HG03095 (cell line): ENCODE measurements at regions not wholly inside any gene's neighbourhood (a gene's known extent, or its start where the extent isn't known, plus 50 kb on each side); places are given as distances from the start of the nearest gene placed in this dataset.
A peak's percentile ranks its signal among the peaks of the same experiment; 100 is the strongest.
"Not testable (repeated sequence)": the region's sequence is repeated elsewhere in the genome, so short reads cannot be mapped to it uniquely, and the experiment has no call there.

ENCODE experiments used
- ATAC-seq: cut with Tn5 transposase; IDR thresholded peaks from one replicate; pipeline ENCODE4 v1.9.1; 2021; ENCODE audit warnings: moderate library complexity; ENCODE audit not compliant: unreplicated experiment

- no peak for ATAC-seq
These were observed 181.5 kb downstream of the CWF19L2 start for GRCh38 chr11:107276077-107276476.

- ATAC-seq = no peak
These were observed 182.0 kb downstream of the CWF19L2 start for GRCh38 chr11:107275632-107276031.

DNA sequence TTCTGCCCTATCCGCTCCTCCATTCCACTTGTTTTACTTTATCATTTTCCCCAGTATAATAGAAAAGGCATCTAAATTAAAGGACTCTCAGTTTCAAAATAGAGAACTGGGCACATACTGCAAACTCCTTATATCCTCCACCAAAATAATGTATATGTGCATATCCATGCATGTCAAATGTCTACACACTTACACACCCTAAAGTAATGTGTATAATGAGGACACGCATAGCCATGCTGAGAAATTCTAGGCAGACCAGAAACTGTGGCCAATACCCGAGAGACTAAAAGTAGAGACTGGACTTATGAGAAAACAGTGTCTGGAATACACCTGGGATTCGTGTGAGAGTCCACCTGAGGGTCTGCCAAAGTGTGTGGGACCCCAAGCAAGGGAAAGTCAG is 183.5 kb downstream of the CWF19L2 start:
- no peak for ATAC-seq

DNA sequence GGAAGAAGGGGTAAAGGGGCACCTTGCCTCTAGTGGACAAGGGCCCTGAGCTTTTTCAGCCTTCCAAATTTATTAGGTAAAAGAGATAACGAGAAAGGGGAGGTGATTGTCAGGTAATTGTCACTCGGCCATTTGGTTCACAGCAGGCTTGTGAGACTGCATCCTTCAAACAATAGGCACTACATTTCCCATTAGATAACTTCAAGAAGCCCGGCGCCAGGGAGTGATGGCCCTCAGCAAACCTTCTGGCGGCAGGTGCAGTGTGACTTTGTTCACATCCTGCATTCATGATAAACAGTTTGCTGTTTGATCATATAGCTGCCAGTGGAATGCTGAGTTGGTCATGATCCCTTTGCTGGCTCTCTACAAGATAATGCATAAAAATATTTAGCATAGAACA is 185.1 kb downstream of the CWF19L2 start:
- ATAC-seq = no peak

GRCh38 chr11:107271425-107271824 is 186.2 kb downstream of the CWF19L2 start:
- no peak for ATAC-seq

- ATAC-seq = no peak
These were observed 188.6 kb downstream of the CWF19L2 start for GRCh38 chr11:107268977-107269376.

DNA sequence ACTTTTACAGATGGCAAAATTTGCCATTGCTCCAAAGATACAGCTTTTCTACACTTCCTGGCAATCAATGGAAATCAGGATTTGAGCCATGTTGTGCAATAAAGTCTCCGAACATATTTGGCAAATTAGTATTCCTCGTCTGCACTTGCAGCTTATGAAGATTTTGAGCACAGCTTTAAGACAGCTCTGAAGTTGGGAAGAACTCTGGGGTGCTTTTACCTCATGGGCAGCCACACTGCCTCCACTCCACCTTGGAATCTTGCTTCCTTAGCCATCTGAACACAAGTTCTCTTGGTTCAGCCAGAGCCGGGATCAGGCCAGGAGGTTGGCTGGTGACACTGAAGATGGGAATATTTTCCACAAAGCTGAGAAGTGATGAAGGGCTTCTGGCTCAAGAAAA is 191.2 kb downstream of the CWF19L2 start:
- no peak for ATAC-seq

GRCh38 chr11:107265591-107266121 is 192.0 kb downstream of the CWF19L2 start:
- no peak for ATAC-seq

GRCh38 chr11:107263844-107264563 is 193.6 kb downstream of the CWF19L2 start:
- ATAC-seq = peak; percentile 73

DNA sequence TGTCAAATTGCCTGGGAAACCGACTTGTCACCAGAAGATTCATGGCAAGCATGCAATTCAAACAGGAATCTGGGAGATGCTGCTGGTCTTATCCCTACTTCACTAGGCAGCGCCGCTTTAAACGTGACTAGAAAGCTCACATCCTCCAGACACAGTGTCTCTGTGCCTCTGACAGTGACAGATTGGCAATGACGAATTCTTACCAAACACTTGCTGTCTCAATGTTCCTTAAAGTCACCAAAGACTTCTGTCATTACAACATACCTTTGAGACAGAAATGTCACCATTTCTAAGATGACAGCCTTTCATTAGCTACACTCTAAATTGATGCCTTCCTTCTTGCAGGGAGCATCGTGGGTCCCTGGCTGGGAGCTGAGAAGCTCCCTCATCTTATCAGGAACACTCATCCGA is 197.8 kb downstream of the CWF19L2 start:
- ATAC-seq = no peak

- no peak for ATAC-seq
These were observed 199.9 kb downstream of the CWF19L2 start for GRCh38 chr11:107257710-107258109.

GRCh38 chr11:107253661-107254060 is 204.0 kb downstream of the CWF19L2 start:
- not testable (repeated sequence) for ATAC-seq

- no peak for ATAC-seq
These were observed 205.0 kb downstream of the CWF19L2 start for GRCh38 chr11:107252429-107253161.

- ATAC-seq = no peak
These were observed 206.3 kb downstream of the CWF19L2 start for GRCh38 chr11:107251298-107251697.

DNA sequence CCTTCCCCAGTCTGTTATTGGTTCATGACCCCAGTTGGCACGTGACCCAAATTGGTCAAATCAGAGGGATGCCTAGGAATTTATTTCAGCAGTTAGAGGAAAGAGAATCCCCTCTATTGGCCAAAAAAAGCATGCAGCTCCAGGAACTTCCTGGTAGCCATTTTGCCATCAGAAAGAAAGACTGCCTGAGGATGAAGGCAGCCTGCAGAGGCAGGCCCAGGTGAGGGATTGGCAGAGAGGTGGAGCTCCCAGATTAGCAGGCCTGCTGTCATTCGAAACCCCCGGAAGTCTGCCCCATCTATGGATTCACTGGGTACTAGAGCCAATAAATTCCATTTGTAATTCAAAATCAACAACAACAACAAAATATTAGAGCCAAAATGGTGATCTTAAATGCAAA is 207.6 kb downstream of the CWF19L2 start:
- no peak for ATAC-seq

- ATAC-seq = no peak
These were observed 208.6 kb downstream of the CWF19L2 start for GRCh38 chr11:107249054-107249453.

GRCh38 chr11:107247167-107247861 is 210.3 kb downstream of the CWF19L2 start:
- ATAC-seq = no peak

DNA sequence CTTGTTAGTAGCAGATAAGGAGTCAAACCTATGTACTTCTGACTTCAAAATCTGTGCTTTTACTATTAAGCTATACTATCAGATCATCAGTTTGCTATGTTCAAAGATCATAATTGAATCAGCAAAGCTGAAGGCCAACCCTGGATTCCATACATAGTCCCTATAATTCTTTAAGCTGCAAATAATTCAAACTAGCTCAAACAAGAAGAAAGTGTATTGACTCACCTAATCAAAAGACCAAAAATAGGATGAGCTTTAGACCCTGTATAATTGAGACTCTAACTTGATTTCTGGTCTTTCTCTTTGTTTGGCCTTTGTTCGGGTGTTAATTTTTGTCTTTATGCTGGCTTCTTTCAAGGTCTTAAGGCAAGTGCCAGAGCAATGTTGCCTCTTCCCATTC is 213.7 kb downstream of the CWF19L2 start:
- ATAC-seq = no peak

DNA sequence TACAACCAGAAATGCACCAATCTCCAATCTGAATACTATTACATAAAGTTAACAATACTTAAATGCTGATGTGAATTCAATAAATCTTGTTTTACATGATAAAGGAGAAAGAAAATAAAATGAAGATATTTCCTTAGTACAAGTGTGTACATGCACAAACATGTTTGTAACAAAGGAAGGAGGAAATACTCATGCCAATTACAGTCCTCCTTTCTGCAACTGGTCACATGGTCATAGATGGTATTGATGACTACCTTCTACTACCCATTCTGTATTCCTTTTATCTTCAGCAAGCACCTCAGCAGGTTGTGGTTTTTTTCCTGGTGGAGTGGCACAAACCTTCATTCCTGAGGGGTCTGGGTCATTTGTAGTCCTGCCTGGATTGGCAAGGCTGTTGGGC is 214.2 kb upstream of the GUCY1A2 start:
- ATAC-seq = no peak

DNA sequence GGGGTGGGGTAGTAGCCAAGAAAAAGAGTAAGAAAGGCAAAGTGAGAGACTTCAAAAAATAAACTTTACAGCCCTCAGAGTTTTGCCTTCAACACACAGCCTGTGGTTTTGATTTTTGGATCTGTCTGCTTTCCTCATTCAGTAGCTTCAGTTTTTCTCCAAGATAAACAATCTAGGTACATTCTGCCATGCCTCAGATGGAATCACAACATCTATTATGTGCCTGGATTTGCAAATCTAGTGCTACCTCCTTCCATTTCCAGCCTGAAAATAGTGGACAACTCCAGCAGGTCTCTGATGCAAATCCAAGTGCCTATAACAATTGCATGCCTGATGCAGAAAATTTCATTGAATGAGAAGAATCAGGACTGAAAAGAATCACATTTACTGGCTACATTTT is 206.6 kb upstream of the GUCY1A2 start:
- ATAC-seq = no peak

- no peak for ATAC-seq
These were observed 204.7 kb upstream of the GUCY1A2 start for GRCh38 chr11:107222916-107223460.
